Erythroblast (primary cell): ENCODE measurements at regions not wholly inside any gene's neighbourhood (a gene's known extent, or its start where the extent isn't known, plus 50 kb on each side); places are given as distances from the start of the nearest gene placed in this dataset.

Source experiments
- GATA1 ChIP-seq: IDR thresholded peaks from 2 replicates; pipeline ENCODE4 v1.6.1; 2011; ENCODE audit warnings: low read depth, mild to moderate bottlenecking, control low read depth, low read length, moderate library complexity
- POLR2A ChIP-seq: IDR thresholded peaks from 2 replicates; pipeline ENCODE4 v1.6.1; 2011; ENCODE audit warnings: mild to moderate bottlenecking, low read length

GRCh38 chr15:81814882-81815455 lies 230.8 kb downstream of the MEX3B start:
- TF ChIP-seq POLR2A (no peak), GATA1 (no peak)
